ENCODE measurements at regions not wholly inside any gene's neighbourhood (a gene's known extent, or its start where the extent isn't known, plus 50 kb on each side); places are given as distances from the start of the nearest gene placed in this dataset.

DNA sequence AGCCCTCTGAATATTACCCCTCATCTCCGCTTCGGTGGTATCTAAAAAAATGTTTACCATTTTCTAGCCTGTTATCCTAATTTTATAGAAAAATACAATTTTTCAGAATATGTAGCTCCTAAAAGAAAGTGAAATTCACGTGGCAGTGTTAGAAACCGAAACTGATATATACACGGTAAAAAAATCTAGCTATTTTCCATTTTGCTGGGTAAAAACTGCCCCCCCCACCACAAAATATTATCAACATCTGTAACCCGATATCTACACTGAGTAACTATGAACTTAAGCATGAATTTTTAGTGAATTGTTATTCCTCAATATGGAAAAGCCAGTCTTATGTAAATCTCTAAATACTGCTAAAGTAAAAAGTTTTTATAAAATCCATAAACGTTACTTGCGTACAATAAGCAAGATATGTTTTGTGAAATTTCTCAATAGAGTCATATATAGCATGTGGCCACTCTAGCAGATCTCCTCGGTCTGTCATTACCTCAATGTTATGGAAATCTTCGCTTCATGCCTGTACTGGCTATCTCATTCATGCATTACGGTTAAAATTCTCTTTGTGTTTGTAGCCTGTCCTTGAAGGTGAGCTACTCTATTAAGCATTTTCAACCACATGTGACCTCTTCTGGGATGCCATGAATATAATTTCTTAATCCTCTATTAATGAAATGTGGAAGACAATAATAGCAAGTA, 524.2 kb downstream of the TRIB2 start:
- TF ChIP-seq, protein P1, sequence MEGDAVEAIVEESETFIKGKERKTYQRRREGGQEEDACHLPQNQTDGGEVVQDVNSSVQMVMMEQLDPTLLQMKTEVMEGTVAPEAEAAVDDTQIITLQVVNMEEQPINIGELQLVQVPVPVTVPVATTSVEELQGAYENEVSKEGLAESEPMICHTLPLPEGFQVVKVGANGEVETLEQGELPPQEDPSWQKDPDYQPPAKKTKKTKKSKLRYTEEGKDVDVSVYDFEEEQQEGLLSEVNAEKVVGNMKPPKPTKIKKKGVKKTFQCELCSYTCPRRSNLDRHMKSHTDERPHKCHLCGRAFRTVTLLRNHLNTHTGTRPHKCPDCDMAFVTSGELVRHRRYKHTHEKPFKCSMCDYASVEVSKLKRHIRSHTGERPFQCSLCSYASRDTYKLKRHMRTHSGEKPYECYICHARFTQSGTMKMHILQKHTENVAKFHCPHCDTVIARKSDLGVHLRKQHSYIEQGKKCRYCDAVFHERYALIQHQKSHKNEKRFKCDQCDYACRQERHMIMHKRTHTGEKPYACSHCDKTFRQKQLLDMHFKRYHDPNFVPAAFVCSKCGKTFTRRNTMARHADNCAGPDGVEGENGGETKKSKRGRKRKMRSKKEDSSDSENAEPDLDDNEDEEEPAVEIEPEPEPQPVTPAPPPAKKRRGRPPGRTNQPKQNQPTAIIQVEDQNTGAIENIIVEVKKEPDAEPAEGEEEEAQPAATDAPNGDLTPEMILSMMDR (IDR thresholded peaks at IDR 0.05; ENCODE audit: low read depth, low read length, poor library complexity, severe bottlenecking) = no peak
- TF ChIP-seq EZH2phosphoT487 (IDR thresholded peaks at IDR 0.05; ENCODE audit: borderline replicate concordance, low read length) = no peak

All from DOHH2 (cell line).